ENCODE measurements at regions not wholly inside any gene's neighbourhood (a gene's known extent, or its start where the extent isn't known, plus 50 kb on each side); places are given as distances from the start of the nearest gene placed in this dataset.

- DNase-seq = no peak
These were observed 170.8 kb upstream of the SOX1 start for GRCh38 chr13:111895896-111896821.

- DNase-seq = no peak
These were observed 169.6 kb upstream of the SOX1 start for GRCh38 chr13:111897178-111897845.

GRCh38 chr13:111897846-111898215 lies 169.1 kb upstream of the SOX1 start:
- DNase-seq = no peak

GRCh38 chr13:111898956-111899713 lies 167.8 kb upstream of the SOX1 start:
- DNase-seq = no peak

- no peak for DNase-seq
These were observed 167.1 kb upstream of the SOX1 start for GRCh38 chr13:111899714-111900389.

- DNase-seq = no peak
These were observed 166.4 kb upstream of the SOX1 start for GRCh38 chr13:111900390-111901131.

GRCh38 chr13:111901267-111901915 lies 165.6 kb upstream of the SOX1 start:
- no peak for DNase-seq

- no peak for DNase-seq
These were observed 164.2 kb upstream of the SOX1 start for GRCh38 chr13:111902726-111903125.

- DNase-seq = no peak
These were observed 163.8 kb upstream of the SOX1 start for GRCh38 chr13:111903143-111903542.

GRCh38 chr13:111904166-111904565 lies 162.8 kb upstream of the SOX1 start:
- no peak for DNase-seq

- no peak for DNase-seq
These were observed 162.0 kb upstream of the SOX1 start for GRCh38 chr13:111904701-111905608.

GRCh38 chr13:111905609-111905945 lies 161.4 kb upstream of the SOX1 start:
- DNase-seq = no peak

- DNase-seq = no peak
These were observed 160.6 kb upstream of the SOX1 start for GRCh38 chr13:111906306-111906705.

GRCh38 chr13:111906816-111907215 lies 160.1 kb upstream of the SOX1 start:
- no peak for DNase-seq

- DNase-seq = no peak
These were observed 159.5 kb upstream of the SOX1 start for GRCh38 chr13:111907341-111907880.

- DNase-seq = no peak
These were observed 158.6 kb upstream of the SOX1 start for GRCh38 chr13:111908361-111908760.

- no peak for DNase-seq
These were observed 158.0 kb upstream of the SOX1 start for GRCh38 chr13:111908981-111909380.

- no peak for DNase-seq
These were observed 157.4 kb upstream of the SOX1 start for GRCh38 chr13:111909501-111909900.

GRCh38 chr13:111909971-111910671 lies 156.8 kb upstream of the SOX1 start:
- no peak for DNase-seq

Data from inflammatory macrophage treated with lipopolysaccharide for 4 hours (primary cell).